GM21619 (cell line): ENCODE measurements at regions not wholly inside any gene's neighbourhood (a gene's known extent, or its start where the extent isn't known, plus 50 kb on each side); places are given as distances from the start of the nearest gene placed in this dataset.

Source experiments
- ATAC-seq: cut with Tn5 transposase; IDR thresholded peaks from one replicate; pipeline ENCODE4 v1.9.1; 2021; ENCODE audit not compliant: unreplicated experiment

DNA sequence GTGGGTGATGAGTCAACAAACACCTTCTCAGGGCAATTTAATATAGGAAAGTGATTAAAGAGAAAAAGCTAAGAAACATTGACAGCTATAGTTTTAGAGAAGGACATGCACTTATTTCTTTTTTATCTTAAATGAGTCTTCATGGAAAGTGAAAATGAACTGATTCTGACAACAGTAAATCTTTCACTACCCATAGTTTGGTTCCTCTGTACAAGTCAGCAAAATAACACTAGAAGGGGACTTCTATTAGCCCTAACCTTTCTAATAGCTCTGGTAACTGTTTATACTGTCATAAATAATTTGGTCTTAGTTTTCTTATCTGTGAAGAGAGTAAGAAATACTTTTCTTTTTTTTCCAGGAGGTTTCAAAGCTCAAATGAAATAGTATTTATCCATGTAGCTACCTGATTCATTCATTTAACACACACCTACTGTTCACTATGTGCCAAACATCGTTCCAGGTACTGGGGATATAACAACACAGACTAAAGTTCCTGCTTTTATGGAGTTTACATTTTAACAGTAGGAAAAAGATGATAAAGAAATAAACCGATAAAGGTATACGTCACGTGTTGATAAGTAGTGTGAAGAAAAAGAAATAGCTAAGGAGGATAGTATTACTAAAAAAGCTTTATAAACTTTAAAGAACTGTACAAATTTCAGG is 148.2 kb downstream of the PCSK1 start:
- no peak for ATAC-seq

DNA sequence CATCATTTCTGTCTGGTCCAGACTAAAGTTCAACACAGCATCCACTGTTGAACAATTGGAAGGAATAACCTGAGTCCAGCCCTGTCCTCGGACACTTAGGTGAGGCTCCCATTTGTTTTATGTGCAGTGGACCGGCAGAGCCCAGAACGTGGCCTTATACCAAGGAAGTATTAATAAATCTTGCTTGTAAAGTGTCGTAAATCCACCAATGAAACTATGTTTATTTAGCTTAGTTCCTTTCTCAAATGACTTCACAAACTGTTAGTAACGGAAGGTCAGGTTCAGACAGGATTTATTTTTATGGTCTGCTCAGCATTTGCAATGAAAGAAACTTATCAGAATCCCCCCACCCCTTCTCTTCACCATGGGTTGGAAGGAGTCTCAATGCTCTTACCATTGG is 149.5 kb downstream of the PCSK1 start:
- no peak for ATAC-seq

DNA sequence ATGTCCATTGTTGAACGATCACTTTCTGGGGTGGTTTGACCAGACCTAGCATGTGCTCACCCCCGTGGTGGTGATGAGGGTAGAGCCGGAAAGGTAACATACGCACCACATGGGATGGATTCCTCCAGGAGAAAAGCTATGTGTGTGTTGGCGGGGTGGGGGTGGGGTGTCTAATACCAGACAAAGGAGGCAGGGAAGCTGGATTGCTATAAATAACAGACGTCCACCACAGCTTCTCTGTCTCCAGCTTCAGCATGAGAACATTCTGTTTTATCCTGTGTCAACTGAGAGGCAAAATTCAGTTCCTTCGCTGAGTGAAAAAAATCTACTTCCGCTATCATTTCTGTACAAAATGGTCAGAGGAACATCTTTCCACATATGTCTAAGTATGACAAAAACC is 151.0 kb downstream of the PCSK1 start:
- no peak for ATAC-seq

DNA sequence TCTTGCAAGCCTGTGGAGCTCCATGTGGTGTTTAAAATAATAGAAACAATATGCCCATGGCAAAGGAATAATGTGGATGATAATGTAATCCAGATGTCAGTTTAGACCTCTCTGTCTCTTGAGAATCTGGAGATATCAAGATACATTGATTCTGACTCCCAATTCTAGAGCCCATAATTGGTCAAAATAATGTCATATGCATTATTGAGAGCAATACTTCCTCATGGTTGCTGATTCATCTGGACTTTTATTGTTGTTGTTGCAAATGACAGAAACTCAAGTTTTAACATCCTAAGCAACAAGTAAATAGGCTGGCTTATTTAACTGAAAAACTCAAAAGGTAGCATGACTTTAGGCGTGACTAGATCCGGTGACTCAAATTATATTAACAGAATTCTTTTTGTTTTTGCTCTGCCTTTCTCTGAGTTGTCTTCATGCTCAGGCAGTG is 152.1 kb downstream of the PCSK1 start:
- ATAC-seq, result no peak

DNA sequence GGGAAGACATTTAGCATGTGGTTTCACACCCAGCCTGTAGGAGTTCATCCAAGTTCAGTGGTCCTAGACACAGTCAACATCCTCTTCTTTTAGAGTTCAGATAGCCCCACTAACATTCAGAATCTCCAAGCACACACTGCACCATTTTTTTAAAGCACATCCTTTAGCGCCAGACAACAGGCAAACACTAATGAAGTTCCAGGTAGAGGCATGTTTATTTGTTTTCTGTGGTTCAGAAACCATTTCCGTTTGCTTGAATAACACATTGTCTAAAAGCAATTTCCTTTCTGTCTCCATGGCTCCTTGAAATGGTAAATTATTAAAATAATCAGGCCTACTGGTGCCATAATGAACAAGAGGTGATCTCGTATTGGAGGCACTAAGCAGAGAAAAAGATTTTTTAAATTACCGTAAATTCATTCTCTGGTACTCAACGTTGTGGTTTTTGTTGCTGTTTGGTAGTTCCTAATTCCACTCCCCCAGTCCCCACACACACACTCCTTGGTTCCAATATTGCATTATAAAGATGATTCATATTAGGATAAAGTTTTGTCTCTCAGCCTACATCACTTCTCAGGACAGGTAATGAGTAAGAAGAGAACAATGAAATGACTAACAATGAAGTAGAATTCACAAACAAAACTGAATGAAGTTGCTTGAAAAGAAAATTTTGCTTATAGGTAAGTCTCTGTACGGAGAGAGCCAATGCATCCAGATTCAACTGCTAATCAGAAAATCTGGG is 153.1 kb downstream of the PCSK1 start:
- peak; percentile 81 for ATAC-seq

DNA sequence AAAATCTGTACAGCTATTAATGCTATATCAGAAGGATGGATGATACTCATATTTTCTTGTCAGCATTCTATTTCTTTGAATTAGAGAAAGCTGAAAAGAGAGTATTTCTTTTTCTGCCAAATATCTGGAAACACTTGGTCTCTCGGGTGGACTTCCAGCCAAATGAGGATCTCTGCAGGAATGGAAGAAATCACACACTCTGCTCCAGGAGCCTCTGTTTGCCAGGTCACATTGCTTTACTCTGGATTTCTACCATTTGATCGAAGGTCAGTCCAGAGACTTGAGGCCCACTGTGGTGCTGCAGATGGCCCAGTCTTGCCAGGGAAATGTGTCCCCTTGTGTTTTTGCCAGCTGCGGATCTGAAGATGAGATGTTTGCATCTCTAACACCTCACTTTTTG is 154.1 kb downstream of the PCSK1 start:
- ATAC-seq, result no peak

DNA sequence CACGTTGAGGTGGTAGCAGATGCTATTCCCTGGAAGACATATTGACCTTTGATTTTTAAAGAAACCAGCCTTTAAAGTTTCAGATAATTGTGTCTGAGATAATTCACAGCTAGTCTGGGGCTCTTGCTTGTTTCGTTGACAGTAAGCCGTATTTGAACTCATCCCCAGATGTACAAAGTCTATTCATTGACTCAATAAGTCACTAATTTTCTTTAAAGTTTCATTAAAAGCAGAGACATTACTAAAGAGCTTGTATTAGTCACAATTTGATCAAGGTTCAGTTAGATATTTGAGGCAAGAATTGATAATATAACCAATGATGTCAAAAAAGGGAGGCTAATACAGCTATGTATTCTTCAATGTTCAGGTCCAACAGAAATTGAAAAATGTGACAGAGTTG is 158.0 kb downstream of the PCSK1 start:
- ATAC-seq, result no peak

DNA sequence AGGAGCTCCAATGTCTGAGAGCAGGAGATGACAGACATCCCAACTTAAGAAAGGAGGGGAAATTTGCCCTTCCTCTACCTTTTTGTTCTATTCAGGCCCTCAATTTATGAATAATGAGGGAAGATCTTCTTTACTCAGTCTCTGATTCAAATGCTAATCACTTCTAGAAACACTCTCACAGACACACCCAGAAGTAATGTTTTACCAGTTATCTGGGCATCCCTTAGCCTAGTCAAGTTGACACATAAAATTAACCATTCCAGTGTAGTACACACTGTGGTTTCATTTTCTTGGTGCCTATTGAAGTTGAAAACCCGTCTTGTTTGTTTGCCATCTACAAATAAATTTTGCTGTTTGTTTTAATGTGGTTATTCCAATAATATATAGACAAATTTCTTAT is 167.6 kb downstream of the PCSK1 start:
- no peak for ATAC-seq

DNA sequence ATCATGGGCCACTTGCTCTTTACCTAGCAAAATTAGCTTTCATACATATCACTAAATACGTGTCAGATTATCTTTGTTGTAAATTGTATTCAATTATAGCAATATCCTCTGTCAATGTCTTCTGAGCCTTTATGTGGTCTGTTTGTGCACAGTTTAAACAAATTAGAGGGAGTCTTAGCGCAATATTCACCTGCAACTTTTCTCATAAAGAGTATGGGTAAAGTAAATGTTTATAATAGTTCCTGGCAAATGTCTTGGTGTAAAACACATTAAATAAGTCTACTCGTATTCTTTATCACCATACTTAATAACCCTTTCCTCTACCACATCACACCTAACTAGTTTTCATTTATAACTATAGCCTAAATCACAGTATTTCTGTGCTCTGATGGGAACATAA is 169.0 kb downstream of the PCSK1 start:
- ATAC-seq, result no peak

DNA sequence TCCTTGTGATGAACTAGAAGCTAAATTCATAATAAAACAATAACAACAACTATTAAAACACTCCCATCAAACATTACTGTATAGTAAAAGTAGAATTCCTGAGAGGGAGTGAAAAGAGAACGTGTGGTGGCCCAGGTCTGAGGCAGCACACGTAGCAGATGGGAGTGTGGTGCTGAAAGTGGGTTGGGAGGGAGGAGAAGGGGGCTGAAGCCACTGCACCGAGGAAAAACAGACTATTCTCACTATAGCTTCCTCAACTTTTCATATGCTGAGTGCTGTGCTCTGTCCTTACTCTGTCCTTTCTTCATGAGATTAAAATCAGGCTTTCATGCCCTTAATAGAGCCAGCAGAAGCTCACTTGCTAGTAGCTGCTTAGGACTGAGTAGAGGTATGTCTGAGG is 170.9 kb downstream of the PCSK1 start:
- no peak for ATAC-seq

DNA sequence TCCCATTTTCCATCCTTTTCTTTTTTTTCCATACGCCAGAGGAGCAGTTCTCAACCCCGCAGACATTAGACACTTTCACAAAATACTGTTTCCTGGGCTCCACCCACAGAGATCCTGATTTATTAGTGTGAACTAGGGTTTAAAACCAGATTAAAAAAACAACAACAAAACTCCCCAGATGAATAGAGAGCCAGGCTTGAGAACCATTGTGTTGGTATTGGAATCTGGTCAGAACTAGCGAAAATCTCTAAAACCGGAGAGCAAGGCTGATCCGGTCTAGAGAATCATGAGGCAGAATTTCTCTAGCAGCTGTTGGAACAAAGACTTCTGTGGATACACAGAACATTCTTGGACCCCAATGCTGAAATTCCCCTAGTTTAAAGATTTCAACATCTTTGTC is 173.0 kb downstream of the PCSK1 start:
- ATAC-seq, result no peak

DNA sequence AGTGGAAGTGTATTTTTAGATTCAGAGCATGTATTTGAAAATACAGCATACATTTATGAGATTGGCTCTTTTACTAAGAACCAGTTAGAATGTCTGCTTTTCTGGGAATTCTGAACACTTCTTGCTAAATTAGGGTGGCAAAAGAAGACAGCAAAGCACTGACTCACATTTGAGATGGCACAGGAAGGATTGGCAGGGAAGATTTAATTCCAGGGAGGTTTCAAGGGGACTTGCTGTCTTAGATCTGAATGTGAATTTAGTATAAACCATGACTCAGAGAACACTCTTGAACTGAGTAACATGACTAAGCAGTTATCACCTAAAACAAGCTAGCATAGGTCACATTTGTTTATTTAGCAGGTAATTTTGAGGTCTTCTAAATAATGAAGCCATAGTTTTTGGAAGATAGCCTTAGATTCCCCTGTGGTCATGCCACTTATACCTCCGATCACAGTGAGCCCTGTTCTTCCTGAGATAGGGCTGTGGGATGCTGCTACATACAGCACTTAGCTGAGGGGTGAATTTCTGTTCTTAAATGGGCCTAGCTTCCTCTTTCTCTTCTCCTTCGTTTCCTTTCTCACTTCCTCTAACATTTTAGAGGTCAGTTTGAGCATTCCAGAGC is 173.8 kb downstream of the PCSK1 start:
- ATAC-seq, result no peak

DNA sequence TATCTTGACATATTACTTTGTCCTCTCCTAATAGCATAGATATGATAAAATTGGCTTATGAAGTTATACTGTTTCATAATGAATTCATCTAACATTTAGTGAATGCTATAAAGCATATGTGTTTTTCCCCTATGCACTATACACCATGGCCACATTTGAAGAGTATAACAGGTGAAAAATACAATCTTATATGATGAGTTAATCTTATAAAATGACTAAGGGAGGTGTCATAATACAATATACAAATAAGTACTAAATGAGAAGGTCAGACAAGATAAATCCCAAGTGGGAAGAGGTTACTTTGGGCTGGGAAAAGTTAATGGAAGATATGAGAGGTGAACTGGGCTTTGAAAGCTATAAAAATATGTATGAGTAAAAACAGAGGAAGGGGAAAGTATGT is 174.4 kb downstream of the PCSK1 start:
- no peak for ATAC-seq

DNA sequence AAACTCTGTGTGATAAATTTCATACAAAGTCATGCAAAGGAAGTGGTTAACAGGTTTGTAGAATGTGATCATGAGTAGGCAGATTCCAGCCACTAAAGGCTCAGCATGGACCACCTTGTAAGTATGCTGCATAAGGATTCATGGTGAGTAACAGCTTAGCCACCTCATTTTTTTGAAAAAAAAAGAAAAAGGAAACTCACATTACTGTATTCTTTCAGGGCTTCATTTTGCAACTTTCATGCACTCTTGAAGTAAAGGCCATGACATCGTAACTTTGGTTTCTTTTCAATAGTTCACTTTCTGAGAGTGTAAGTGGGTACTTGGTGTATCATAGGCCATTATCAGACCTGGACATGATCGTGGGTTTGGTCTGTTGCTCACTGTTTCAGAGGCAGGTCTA is 175.1 kb downstream of the PCSK1 start:
- no peak for ATAC-seq

DNA sequence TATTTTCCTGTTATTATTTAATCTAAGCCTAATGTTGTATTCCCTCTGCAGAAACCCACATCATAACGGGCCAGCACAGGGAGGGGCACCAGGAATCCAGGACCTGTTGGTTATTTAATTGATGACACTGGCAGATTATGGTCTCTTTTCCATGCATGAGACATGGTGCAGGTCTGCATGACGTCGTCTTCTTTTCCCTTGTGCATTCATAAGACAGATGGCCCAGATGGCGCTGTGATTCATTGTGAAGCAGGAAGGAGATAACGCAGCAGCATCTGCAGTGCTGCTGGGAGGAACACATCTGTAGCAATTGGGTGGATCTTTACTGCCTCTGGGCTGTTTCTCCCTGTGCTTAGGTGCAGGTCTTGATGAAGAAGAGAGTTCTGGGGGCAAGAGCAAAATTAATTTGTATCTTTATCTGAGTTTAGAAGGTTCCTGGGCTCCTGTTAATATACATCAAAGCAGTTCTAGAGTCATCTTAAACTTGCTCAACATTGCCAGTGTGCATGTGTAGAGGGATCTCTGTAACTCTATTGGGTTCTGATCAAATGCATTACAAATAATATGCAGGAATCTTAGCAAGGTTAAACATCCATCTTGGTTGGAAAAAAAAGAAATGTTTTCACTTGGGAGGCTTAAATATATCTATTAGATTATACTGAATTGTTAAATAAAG is 176.1 kb downstream of the PCSK1 start:
- ATAC-seq, result peak; percentile 71

DNA sequence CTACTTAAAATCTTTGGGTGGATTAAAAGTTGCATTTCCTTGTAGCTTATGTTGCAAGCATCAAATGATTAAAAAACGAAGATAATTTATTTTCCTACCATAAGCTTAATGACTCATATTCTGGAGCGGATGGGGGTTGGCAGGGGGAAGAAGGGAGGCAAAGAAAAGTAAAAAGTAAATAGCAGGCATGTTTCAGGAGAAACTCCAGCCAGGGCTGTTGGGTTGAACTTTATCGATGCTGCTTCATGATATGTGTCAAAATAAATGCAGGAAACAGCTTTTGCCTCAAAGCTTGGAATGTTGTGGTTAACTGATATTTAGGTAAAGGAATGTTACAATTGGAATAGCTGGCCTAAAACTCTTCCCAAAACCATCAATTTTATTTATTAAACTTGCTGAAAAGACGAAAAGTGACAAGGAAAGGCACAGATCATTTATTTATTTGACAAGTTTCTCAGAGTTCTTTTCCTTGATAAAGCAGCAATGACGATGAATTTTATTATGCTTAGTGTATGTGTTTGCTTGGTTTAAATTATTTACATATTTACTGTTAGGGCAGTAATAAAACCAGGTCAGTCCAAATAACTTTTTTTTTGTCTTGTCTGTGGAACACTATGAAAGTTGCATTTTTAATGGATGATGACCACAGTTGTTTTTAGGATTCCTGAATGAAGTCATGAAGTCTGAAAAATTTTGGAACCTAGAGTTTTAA is 177.9 kb downstream of the PCSK1 start:
- ATAC-seq, result no peak

DNA sequence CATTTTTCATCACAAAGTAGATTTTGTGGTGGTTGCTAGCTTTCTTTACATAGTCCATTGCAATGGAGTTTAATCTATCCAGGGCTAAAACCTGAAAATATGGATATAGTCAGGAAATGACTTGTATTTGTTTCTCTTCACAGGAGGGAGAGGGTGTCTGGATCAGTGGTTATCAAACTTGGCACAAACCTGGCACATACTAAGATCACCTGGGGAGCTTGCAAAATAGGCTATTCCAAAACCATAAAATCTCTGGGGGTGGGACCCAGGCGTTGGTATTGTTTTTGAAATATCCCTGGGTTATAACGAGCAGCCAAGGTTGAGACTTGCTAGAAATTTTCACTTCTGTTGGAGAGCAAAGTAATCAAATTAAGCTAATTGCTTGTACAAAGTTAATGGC is 179.9 kb downstream of the PCSK1 start:
- ATAC-seq, result no peak

DNA sequence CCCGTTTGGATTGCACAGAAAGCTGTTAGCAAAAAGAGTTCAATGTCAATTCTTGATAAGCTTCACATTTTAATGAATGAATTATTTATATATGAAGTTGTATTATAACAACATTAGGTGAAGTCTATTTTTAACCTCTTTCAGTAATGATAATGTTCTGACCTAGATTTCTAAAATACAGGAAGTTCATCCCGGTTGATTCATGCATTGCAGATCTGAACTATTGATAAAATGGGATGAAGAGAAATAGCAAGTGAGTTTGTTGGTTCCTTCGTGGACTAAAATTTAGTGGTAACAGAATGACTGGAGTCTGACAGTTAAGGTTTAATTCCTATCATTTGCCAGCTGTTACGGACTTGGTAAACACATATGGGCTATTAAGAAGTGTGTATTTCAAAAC is 180.5 kb downstream of the PCSK1 start:
- ATAC-seq, result no peak

DNA sequence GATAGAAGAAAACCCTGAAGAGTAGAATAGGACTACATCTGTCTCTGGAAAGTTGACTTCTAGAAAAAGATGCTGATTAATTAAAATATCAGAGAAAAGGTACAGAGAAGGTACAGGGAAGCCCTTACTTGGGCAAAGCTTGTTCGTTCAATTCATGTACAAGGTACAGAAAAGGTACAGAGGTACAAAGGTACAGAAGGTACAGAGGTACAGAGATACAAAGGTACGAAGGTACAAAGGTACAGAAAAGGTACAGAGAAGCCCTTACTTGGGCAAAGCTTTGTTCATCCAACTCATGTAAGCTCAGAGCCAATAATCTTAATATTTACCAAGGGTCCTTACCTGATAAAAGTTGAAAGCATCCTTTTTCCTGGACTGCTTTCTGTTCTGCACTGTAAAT is 182.3 kb downstream of the PCSK1 start:
- ATAC-seq, result no peak

DNA sequence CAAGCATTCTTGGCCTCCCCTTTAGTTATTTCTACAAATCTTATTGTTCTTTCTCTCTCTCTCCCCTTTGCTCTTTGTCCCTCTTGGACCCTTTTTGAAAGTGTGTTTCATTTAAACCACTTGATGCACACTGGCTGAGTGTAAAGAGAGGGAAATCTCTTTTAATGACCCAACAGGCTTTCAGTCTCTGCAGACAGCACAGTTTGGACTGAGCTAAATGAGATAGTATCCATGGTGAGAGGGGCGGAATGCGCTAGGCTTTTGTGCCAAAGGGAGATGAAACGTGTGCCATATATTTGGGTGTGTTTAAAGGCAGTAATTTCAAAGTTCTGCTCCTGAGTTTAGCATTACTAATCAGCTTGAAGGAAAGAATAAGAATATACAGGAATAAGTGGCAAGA is 184.9 kb downstream of the PCSK1 start:
- no peak for ATAC-seq

DNA sequence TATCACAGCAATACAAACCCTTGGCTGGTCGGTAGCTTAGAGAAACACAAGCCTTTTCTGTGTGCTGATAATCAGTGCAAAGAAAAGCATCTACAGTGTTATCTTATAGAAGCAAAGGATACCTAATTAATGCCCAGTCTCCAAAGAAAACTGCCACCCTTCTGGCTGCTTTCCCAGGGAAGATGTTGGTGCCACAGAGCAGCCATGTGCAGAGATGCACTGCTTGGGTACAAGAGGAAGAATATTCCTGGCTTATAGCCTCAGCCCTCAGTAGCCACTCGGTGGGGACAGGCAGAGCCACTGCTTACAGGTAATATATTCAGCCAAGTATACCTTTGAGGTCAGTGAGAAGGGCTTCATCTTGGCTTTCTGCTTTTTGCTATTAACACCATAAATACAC is 185.3 kb downstream of the PCSK1 start:
- ATAC-seq, result no peak
